A549 (cell line): ENCODE measurements at regions not wholly inside any gene's neighbourhood (a gene's known extent, or its start where the extent isn't known, plus 50 kb on each side); places are given as distances from the start of the nearest gene placed in this dataset.
"Not testable (repeated sequence)": the region's sequence is repeated elsewhere in the genome, so short reads cannot be mapped to it uniquely, and the experiment has no call there.

ENCODE experiments used
- BHLHE40 ChIP-seq: IDR thresholded peaks from 2 replicates; pipeline ENCODE4 v1.6.1; 2012; ENCODE audit warnings: low read depth, low read length, inconsistent platforms
- CBX8 ChIP-seq: fragments of 200-600 bp; sonication (generic); IDR thresholded peaks from 2 replicates; pipeline ENCODE4 v1.6.1; 2016
- CHD2 ChIP-seq: fragments of 150-350 bp; IDR thresholded peaks from 2 replicates; pipeline ENCODE4 v1.6.1; 2014; ENCODE audit warnings: low read length; ENCODE audit not compliant: partially characterized antibody
- CTCF ChIP-seq: fragments of >200 bp; sonication (Bioruptor Twin); formaldehyde crosslinking; IDR thresholded peaks from 3 replicates; pipeline ENCODE4 v1.5.1; 2016
- EP300 ChIP-seq, 2 experiments: fragments of >200 bp; sonication (Bioruptor Twin); formaldehyde crosslinking; IDR thresholded peaks; 2 replicates in 1 of 2; 3 replicates in 1 of 2; pipeline ENCODE4 v1.6.1; 2016 to 2017
- MAZ ChIP-seq: fragments of 150-350 bp; IDR thresholded peaks from 2 replicates; pipeline ENCODE4 v1.6.1; 2014; ENCODE audit warnings: antibody characterized with exemption, low read depth, low read length, borderline replicate concordance
- POLR2A ChIP-seq: IDR thresholded peaks from 2 replicates; pipeline ENCODE4 v1.6.1; 2012; ENCODE audit warnings: mild to moderate bottlenecking, low read length
- POLR2AphosphoS2 ChIP-seq: conservative IDR thresholded peaks from 2 replicates; pipeline ENCODE4 v1.6.1; 2012; ENCODE audit warnings: low read length, improper control_type of control experiment, inconsistent platforms
- RAD21 ChIP-seq, 2 experiments: fragments of >200 bp in 1 of 2; sonication (Bioruptor Twin) in 1 of 2; formaldehyde crosslinking in 1 of 2; IDR thresholded peaks in 1 of 2; conservative IDR thresholded peaks in 1 of 2; 2 replicates in 1 of 2; 3 replicates in 1 of 2; pipeline ENCODE4 v1.6.1; 2012 to 2018; ENCODE audit warnings: inconsistent platforms in 1 of 2
- RCOR1 ChIP-seq: fragments of 150-350 bp; IDR thresholded peaks from 2 replicates; pipeline ENCODE4 v1.6.1; 2014; ENCODE audit warnings: antibody characterized with exemption, low read length, low read depth
- REST ChIP-seq: fragments of 200-600 bp; sonication (generic); IDR thresholded peaks from 2 replicates; pipeline ENCODE4 v1.6.1; 2016; ENCODE audit warnings: antibody characterized with exemption, mild to moderate bottlenecking, moderate library complexity
- SMC3 ChIP-seq: fragments of >200 bp; sonication (Bioruptor Twin); formaldehyde crosslinking; IDR thresholded peaks from 3 replicates; pipeline ENCODE4 v1.6.1; 2018; ENCODE audit warnings: inconsistent platforms
- USF2 ChIP-seq: fragments of 450-650 bp; IDR thresholded peaks from 2 replicates; pipeline ENCODE4 v1.6.1; 2014; ENCODE audit warnings: antibody characterized with exemption
- TF ChIP-seq, protein P1 (sequence below): fragments of 250-450 bp; sonication (Bioruptor Pico); IDR thresholded peaks from 2 replicates; pipeline ENCODE4 v1.5.0; 2021; ENCODE audit warnings: mild to moderate bottlenecking, moderate library complexity, borderline replicate concordance

GRCh38 chr11:71654423-71654822 lies 71.7 kb upstream of the KRTAP5-11 start:
- TF ChIP-seq RAD21 (conservative IDR thresholded peaks at IDR 0.05 in 1 of 2, IDR thresholded peaks at IDR 0.05 in 1 of 2); CTCF; CBX8; POLR2A; BHLHE40; SMC3; CHD2; MAZ; RCOR1; REST; EP300 (IDR thresholded peaks at IDR 0.05); POLR2AphosphoS2; USF2: not testable (repeated sequence)
- TF ChIP-seq, protein P1, sequence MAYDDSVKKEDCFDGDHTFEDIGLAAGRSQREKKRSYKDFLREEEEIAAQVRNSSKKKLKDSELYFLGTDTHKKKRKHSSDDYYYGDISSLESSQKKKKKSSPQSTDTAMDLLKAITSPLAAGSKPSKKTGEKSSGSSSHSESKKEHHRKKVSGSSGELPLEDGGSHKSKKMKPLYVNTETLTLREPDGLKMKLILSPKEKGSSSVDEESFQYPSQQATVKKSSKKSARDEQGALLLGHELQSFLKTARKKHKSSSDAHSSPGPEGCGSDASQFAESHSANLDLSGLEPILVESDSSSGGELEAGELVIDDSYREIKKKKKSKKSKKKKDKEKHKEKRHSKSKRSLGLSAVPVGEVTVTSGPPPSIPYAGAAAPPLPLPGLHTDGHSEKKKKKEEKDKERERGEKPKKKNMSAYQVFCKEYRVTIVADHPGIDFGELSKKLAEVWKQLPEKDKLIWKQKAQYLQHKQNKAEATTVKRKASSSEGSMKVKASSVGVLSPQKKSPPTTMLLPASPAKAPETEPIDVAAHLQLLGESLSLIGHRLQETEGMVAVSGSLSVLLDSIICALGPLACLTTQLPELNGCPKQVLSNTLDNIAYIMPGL (CRISPR knock-in tag) = not testable (repeated sequence)
